H9 (cell line): ENCODE measurements at regions not wholly inside any gene's neighbourhood (a gene's known extent, or its start where the extent isn't known, plus 50 kb on each side); places are given as distances from the start of the nearest gene placed in this dataset.

ENCODE experiments used
- DNase-seq: peaks from one replicate; pipeline ENCODE4 v3.0.0-alpha.2; 2017
- H2AFZ ChIP-seq: one replicate; pipeline ENCODE4 v1.6.1; 2013; ENCODE audit warnings: mild to moderate bottlenecking, low read length, control low read depth, moderate library complexity
- H2AK5ac ChIP-seq: 2 replicates; pipeline ENCODE4 v1.6.1; 2013; ENCODE audit warnings: low read length, control low read depth, mixed read lengths; ENCODE audit not compliant: insufficient read length
- H2BK120ac ChIP-seq: one replicate; pipeline ENCODE4 v1.6.1; 2013; ENCODE audit warnings: low read depth, mild to moderate bottlenecking, low read length, control low read depth, inconsistent platforms; ENCODE audit not compliant: poor library complexity, severe bottlenecking
- H2BK12ac ChIP-seq: 2 replicates; pipeline ENCODE4 v1.6.1; 2013; ENCODE audit warnings: low read length, control low read depth, mixed read lengths, low read depth; ENCODE audit not compliant: insufficient read length
- H2BK15ac ChIP-seq: 2 replicates; pipeline ENCODE4 v1.6.1; 2013; ENCODE audit warnings: low read depth, low read length, control low read depth
- H2BK20ac ChIP-seq: one replicate; pipeline ENCODE4 v1.6.1; 2013; ENCODE audit warnings: low read depth, mild to moderate bottlenecking, low read length, control low read depth, inconsistent platforms; ENCODE audit not compliant: poor library complexity, severe bottlenecking
- H2BK5ac ChIP-seq: 2 replicates; pipeline ENCODE4 v1.6.1; 2013; ENCODE audit warnings: low read length, control low read depth, mixed read lengths; ENCODE audit not compliant: insufficient read length
- H3K14ac ChIP-seq: 2 replicates; pipeline ENCODE4 v1.6.1; 2013; ENCODE audit warnings: low read length, control low read depth; ENCODE audit not compliant: insufficient read depth
- H3K18ac ChIP-seq: 2 replicates; pipeline ENCODE4 v1.6.1; 2013; ENCODE audit warnings: low read depth, mild to moderate bottlenecking, mixed read lengths, low read length, control low read depth; ENCODE audit not compliant: insufficient read length
- H3K23ac ChIP-seq: 2 replicates; pipeline ENCODE4 v1.6.1; 2013; ENCODE audit warnings: low read length, control low read depth, mixed read lengths, low read depth; ENCODE audit not compliant: insufficient read length
- H3K23me2 ChIP-seq: 2 replicates; pipeline ENCODE4 v1.6.1; 2013; ENCODE audit warnings: low read depth, mild to moderate bottlenecking, mixed read lengths, low read length, control low read depth; ENCODE audit not compliant: insufficient read length, poor library complexity, severe bottlenecking
- H3K27ac ChIP-seq: 2 replicates; pipeline ENCODE4 v1.5.1; 2013; ENCODE audit warnings: low read length, control low read depth, mixed read lengths, low read depth; ENCODE audit not compliant: insufficient read length
- H3K27me3 ChIP-seq: 2 replicates; pipeline ENCODE4 v1.6.1; 2013; ENCODE audit warnings: low read length, control low read depth, inconsistent platforms; ENCODE audit not compliant: insufficient read depth
- H3K4ac ChIP-seq: 2 replicates; pipeline ENCODE4 v1.6.1; 2013; ENCODE audit warnings: low read depth, mild to moderate bottlenecking, control low read depth, inconsistent platforms, low read length, moderate library complexity
- H3K4me1 ChIP-seq: 2 replicates; pipeline ENCODE4 v1.6.1; 2013; ENCODE audit warnings: low read length, control low read depth, inconsistent platforms; ENCODE audit not compliant: insufficient read depth
- H3K4me2 ChIP-seq: 2 replicates; pipeline ENCODE4 v1.6.1; 2013; ENCODE audit warnings: low read length, control low read depth, mixed read lengths; ENCODE audit not compliant: insufficient read length, insufficient read depth
- H3K56ac ChIP-seq: 2 replicates; pipeline ENCODE4 v1.6.1; 2013; ENCODE audit warnings: low read depth, mild to moderate bottlenecking, mixed read lengths, low read length, control low read depth; ENCODE audit not compliant: insufficient read length
- H3K79me1 ChIP-seq: 2 replicates; pipeline ENCODE4 v1.6.1; 2013; ENCODE audit warnings: low read depth, mild to moderate bottlenecking, moderate library complexity, low read length, control low read depth, inconsistent platforms; ENCODE audit not compliant: insufficient read depth, poor library complexity, severe bottlenecking
- H3K79me2 ChIP-seq: 2 replicates; pipeline ENCODE4 v1.6.1; 2013; ENCODE audit warnings: low read length, control low read depth, inconsistent platforms; ENCODE audit not compliant: insufficient read depth
- H3K9ac ChIP-seq: 2 replicates; pipeline ENCODE4 v1.6.1; 2013; ENCODE audit warnings: low read length, control low read depth, mixed read lengths; ENCODE audit not compliant: insufficient read length; ENCODE audit errors: extremely low read depth
- H3K9me3 ChIP-seq: one replicate; pipeline ENCODE4 v1.6.1; 2013; ENCODE audit warnings: low read depth, low read length, inconsistent platforms; ENCODE audit not compliant: control insufficient read depth
- H3T11ph ChIP-seq: one replicate; pipeline ENCODE4 v1.6.1; 2013; ENCODE audit warnings: mild to moderate bottlenecking, low read length, control low read depth, inconsistent platforms
- H4K20me1 ChIP-seq: one replicate; pipeline ENCODE4 v1.6.1; 2013; ENCODE audit not compliant: control insufficient read depth, insufficient read length, insufficient read depth
- H4K5ac ChIP-seq: 2 replicates; pipeline ENCODE4 v1.6.1; 2013; ENCODE audit warnings: low read depth, mild to moderate bottlenecking, mixed read lengths, low read length, control low read depth; ENCODE audit not compliant: insufficient read length
- H4K8ac ChIP-seq: replicated peaks from 2 replicates; pipeline ENCODE4 v1.6.1; 2013; ENCODE audit warnings: low read length, control low read depth, mixed read lengths, low read depth; ENCODE audit not compliant: insufficient read length
- H4K91ac ChIP-seq: 2 replicates; pipeline ENCODE4 v1.6.1; 2013; ENCODE audit warnings: low read depth, mild to moderate bottlenecking, moderate library complexity, mixed read lengths, low read length, control low read depth; ENCODE audit not compliant: insufficient read length
- H3K27ac Mint-ChIP-seq, 3 experiments: 2 replicates in 2 of 3; 3 replicates in 1 of 3; pipeline ENCODE4 v1.8.0; 2020 to 2021; ENCODE audit warnings: mixed read lengths in 3 of 3, mild to moderate bottlenecking in 1 of 3, moderate library complexity in 1 of 3
- H3K27me3 Mint-ChIP-seq: 2 replicates; pipeline ENCODE4 v1.8.0; 2021; ENCODE audit warnings: low read depth, mild to moderate bottlenecking, moderate library complexity, mixed read lengths
- H3K36me3 Mint-ChIP-seq, 3 experiments: 2 replicates in 2 of 3; 3 replicates in 1 of 3; pipeline ENCODE4 v1.8.0; 2020 to 2021; ENCODE audit warnings: low read depth in 3 of 3, mixed read lengths in 3 of 3; ENCODE audit not compliant: insufficient read depth in 1 of 3
- H3K4me1 Mint-ChIP-seq, 2 experiments: 2 replicates each; pipeline ENCODE4 v1.8.0; 2020; ENCODE audit warnings: mixed read lengths in 2 of 2
- H3K4me3 Mint-ChIP-seq, 2 experiments: 2 replicates in 1 of 2; 3 replicates in 1 of 2; pipeline ENCODE4 v1.8.0; 2020 to 2021; ENCODE audit warnings: mild to moderate bottlenecking in 2 of 2, mixed read lengths in 2 of 2, moderate library complexity in 1 of 2
- H3K9me3 Mint-ChIP-seq, 2 experiments: 2 replicates in 1 of 2; 3 replicates in 1 of 2; pipeline ENCODE4 v1.8.0; 2020; ENCODE audit warnings: mild to moderate bottlenecking in 2 of 2, mixed read lengths in 2 of 2, moderate library complexity in 1 of 2
- CTCF ChIP-seq: fragments of 200-600 bp; sonication (generic); conservative IDR thresholded peaks from 3 replicates; pipeline ENCODE4 v1.8.0; 2021; ENCODE audit warnings: antibody characterized with exemption, mild to moderate bottlenecking
- WGBS: extraction: QIAGEN DNeasy Blood & Tissue Kit; methylation state at CpG from one replicate; pipeline ENCODE4 v1.1.7; 2013; ENCODE audit warnings: missing lambda C conversion rate, low lambda C conversion rate, mixed read lengths; ENCODE audit not compliant: insufficient read length; ENCODE audit errors: extremely low coverage; 5-methylcytosine and 5-hydroxymethylcytosine counted together

DNA sequence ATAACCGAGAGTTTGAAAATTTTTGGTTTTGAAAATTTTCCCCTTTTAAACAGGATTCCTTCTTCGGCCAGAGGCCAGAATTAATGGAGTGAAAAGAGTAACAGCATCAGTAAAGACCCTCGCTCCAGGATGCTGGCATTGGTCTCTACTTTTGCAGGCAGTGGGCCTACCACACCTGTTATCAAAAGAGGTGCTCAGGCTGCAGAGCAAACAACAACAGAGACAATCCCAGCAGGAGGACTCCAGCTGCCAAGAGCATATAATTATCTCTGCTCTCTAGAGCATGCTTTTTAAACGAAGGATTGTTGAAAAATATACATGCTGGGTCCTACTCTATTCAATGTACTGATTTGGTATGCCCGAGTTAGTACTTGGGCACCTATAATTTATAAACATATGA, 1048.5 kb downstream of the PLA2G4A start:
- H3K4me3 Mint-ChIP-seq: no peak overlapping the region
- H3K23me2 ChIP-seq: no peaks in the 10 kb centered on the region
- no peak overlapping the region for H3K4ac ChIP-seq
- no peak overlapping the region for H3K14ac ChIP-seq
- no peaks in the 10 kb centered on the region for H4K20me1 ChIP-seq
- H3K9ac ChIP-seq: no peak overlapping the region
- no peak overlapping the region for H3K27ac Mint-ChIP-seq
- no peaks in the 10 kb centered on the region for H3K9me3 ChIP-seq
- H2BK15ac ChIP-seq: no peak overlapping the region
- no peak overlapping the region for H2AFZ ChIP-seq
- no peak overlapping the region for H2BK12ac ChIP-seq
- H3K9me3 Mint-ChIP-seq: peaks cover 0 to 8% of the 10 kb centered on the region in 2 experiments; a peak in 2 of 5 replicates
- no peaks in the 10 kb centered on the region for H3K79me2 ChIP-seq
- no peak overlapping the region for H2BK120ac ChIP-seq
- H3K36me3 Mint-ChIP-seq: no peaks in the 10 kb centered on the region; a peak in 1 of 7 replicates
- H3K27me3 ChIP-seq: no peaks in the 10 kb centered on the region
- H3K4me2 ChIP-seq: no peak overlapping the region
- no peak overlapping the region for H3K18ac ChIP-seq
- H4K91ac ChIP-seq: no peak overlapping the region
- H3K79me1 ChIP-seq: no peaks in the 10 kb centered on the region
- WGBS: no CpG with 5 or more reads among the region's 5 CpGs
- no peak overlapping the region for H3K56ac ChIP-seq
- H3K4me1 Mint-ChIP-seq: peaks cover 10 to 12% of the 10 kb centered on the region in 2 experiments
- H3K27me3 Mint-ChIP-seq: no peaks in the 10 kb centered on the region
- no peaks in the 10 kb centered on the region; the same call in 1 of the 2 replicates for H3K4me1 ChIP-seq
- DNase-seq: no peak
- no peak overlapping the region for H2AK5ac ChIP-seq
- no peak overlapping the region for H4K8ac ChIP-seq
- no peak overlapping the region for H3K27ac ChIP-seq
- H3K23ac ChIP-seq: no peak overlapping the region
- no peak overlapping the region for H2BK20ac ChIP-seq
- H2BK5ac ChIP-seq: no peak overlapping the region
- no peak overlapping the region for H3T11ph ChIP-seq
- no peak for TF ChIP-seq CTCF
- no peak overlapping the region for H4K5ac ChIP-seq
